ENCODE measurements at regions not wholly inside any gene's neighbourhood (a gene's known extent, or its start where the extent isn't known, plus 50 kb on each side); places are given as distances from the start of the nearest gene placed in this dataset.
A peak's percentile ranks its signal among the peaks of the same experiment; 100 is the strongest.

DNA sequence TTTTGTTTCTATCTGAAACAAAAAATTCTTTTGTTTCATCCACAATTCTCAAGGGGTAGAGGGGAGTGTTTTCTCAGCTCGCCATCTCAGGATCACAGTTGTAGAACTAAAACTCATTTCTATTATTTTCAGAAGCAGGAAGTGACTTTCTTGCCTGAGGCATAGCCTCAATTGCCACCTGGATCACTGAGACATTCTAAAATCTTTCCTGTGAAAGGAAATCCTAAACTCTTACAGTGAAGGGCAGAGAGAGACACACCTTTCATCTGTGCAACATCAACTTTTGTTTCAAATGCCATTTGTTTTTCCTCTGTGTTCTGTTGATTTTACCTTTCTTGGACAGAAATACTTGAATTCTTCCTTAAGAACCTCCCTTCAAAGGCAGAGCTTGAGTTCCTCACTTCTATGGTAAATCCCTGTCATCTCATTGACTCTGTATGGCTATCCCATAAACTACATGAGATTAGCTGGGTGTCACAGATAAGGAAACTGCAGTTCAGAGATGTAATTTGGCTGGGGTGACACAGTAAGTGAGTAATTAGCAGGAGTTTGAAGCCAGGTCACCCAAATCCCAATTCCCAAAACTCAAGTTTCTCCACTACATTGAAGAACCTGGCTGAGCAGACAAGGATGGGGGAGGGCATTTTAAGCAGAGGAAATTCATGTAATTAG is 224.4 kb upstream of the HTR2A start:
- DNase-seq (ENCODE audit: low read depth, low spot score): no peak

DNA sequence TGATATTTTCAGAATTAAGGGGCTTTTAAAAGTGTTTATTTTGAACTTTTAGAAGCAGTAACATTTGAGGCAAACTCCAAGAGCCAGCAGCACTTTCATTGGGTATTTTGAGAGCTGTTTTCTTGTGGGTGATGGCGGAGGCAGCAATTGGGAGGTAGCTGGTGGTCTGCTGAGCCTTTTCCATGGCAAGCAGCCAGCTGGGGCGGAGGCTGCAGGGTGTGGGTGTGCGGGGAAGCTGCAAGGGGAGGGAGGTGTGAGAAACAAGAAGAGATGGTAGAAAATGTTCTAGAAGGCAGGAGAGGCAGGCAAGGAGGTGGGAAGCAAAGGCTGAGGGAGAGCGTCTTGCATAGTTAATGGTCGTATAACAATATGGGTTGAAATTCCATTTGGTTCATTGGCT is 223.4 kb upstream of the HTR2A start:
- no peak for DNase-seq (ENCODE audit: low read depth, low spot score)

DNA sequence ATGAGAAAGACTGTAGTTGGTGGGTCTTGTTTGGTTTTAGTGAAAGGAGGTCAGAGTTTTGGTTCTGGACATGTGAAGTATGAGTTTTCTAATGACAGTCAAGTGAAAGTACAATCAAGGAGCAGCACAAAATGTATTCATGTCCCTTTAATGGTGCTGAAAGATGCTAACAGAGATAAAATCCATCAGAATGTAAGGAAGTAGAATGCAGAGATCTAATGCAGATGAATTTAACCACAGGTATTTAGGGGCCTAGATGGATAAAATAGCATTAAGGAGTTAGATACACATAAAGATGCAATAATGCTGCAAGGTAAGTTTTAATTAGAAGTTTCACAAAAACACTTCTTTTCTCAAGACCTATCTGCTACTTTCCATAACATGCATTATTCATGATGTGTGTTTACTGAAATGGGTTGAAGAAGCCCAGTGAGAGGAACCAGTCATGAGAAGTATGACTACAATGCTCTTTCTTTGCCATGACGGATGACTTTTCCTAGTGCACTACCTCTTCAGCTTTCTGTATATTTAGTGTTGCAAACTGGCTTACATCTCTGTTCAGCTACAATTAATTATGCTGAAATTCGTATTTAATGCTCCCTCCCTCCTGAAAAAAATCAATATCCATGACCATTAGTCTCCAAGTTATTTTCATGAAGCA is 222.9 kb upstream of the HTR2A start:
- no peak for DNase-seq (ENCODE audit: low read depth, low spot score)

DNA sequence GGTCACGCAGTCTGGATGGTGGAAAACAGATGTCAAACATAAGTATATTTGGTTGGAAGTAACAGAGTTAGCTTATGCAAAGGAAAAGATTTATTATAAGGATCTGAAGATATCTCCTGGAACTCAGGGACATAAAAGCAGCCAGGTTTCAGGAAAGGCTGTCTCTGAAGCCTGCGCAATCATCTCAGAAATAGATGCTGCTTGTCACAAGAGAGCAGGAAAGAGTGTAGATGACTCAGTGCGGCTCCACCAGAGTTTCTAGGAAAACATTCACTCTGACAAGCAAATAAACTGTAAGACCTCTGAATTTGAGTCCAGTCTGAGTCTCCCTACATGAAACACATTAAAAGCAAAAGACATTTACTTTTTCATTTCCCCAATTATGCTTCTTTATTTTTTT is 220.4 kb upstream of the HTR2A start:
- peak; percentile 17 for DNase-seq (ENCODE audit: low read depth, low spot score)

DNA sequence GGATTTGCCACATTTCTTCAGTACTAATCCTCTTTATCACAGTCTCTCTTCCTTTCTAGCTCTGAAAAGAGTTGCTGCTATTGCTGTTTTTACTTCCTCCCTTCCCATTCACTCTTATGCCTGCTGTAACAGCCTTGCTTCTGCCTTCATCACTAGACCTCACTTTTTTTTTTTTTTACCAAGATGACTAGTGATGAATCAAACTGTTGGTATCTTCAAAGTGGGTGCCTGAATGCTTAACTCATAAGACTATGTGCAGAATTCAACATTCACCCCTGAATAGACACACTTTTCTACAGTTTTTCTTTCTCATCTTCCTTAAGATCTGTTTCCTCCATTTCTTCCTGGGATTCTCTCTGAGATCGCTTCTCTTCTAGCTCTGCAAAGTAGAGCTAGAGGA is 217.2 kb upstream of the HTR2A start:
- no peak for DNase-seq (ENCODE audit: low read depth, low spot score)

DNA sequence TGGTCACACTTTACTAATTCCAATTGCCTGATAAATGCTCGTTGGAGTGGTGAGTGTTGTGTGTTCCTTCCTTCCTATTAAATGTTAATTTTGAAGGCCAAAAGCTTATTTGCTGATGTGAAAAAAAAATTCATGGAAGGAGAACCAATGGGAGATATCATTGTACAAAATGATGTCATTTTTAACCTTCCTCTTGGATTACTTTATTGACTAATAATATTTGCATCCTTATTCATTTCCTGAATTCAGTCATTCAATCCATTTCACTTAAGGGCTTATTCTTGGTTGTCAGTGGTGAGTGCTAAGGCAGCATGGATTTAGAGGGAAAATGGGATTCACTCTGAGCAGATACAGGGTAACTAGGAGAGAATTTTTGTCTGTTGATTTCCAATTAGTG is 216.0 kb upstream of the HTR2A start:
- no peak for DNase-seq (ENCODE audit: low read depth, low spot score)

DNA sequence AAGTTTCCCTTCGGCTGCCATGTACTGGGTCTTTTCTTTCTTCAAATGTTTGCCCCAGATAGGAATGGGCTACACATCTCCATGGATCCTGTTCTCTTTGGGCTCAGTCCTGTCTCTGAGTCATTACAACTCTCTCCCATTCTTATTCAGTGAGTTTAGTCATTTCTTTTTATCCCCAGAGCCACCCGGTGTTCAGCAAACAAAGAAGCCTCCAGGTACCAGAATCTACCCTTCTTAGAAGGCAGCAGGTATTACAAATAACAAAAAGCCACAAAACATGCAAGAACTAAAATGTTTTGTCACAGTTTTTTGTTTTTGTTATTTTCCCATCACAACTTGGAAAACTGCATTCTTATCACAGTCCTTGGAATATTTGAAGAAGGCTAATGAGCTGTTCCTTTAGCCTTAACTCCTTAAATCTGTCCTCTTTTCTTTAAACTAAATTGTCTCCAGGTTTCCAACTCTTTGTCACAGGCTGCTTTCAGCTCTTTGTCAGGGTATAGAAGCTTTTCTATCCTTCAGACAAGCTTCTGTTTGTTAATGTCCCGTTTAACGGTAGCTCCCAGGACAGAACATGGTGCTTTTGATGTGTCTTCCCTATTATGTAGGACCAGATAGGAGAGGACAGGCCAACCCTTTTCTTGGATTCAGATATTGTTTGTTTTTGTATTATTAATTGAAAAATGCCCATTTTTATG is 215.5 kb upstream of the HTR2A start:
- DNase-seq (ENCODE audit: low read depth, low spot score): no peak

DNA sequence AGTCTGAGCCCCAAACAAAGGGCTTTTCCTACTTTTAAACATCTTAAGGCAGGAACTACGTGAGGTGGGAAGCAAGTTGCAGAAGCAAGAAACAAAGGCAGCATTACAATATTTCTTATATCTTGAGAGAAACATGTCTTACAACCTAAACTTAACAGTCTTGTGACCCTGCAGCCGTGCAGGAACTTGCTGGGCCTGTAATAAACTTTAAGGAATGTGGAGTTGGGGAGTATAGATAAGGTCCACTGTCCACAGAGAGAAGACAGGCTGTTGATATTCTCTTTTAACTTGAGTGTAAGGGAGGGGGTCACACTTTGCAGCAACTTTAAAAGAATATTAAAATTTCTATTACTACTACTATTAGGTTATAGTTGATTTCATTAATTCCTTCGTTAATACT is 214.6 kb upstream of the HTR2A start:
- DNase-seq (ENCODE audit: low read depth, low spot score): no peak

DNA sequence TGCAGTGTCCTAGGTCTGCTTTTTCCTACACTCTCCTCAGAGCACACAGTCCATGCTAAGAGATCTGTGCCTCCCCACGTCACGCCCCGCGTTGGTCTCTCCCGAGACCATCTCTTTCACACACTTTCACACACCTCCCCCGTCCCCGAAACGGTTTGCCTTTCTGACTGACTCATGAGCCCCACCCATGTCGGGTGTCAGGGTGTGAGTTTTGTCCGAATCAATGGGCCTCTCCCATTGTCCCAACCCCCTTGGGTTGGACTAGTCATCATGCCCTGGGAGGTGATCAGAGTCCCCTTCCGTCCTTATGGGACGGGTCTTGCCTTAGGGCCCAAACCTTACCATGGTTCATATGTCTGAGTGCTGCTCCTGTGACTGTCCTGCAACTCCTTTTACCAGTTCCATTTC is 214.0 kb upstream of the HTR2A start:
- DNase-seq (ENCODE audit: low read depth, low spot score): no peak

DNA sequence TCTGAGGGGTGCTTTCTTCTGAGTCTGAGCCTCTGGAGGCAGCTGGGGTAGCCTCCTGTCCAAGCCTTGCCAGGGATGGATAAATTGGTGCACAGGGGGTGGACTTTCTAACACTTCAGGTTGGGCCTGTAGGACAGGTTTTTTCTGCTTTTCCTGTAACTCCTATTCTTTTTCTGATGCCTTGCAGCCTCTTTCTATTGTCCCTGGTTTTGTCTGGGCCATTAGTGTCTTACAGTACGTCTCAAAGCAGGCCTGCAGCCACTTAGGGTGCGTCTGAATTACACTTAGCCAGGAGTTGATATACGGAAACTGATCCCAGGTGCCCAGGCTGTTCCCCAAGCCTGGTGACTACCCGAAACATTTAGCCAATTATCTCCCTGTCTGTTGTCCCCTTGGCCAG is 213.3 kb upstream of the HTR2A start:
- DNase-seq (ENCODE audit: low read depth, low spot score): no peak

DNA sequence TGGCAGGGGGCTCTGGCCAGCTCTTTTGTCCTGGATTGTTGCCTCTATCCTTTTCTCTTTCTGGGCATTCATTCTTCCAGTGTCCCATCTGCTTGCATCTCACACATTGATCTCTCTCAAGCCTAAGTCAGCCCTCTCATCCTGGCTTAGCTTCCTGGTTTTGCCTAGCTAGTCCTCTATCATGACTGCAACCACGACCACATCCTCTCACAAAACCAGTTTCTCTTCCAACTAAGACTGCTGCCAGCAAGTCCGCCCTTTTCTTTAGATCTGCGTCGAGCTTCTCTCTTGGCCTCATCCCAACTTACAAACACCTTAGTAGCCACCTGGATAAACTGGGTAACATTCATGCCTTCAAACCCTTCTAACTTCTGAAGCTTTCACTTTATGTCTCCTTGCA is 212.2 kb upstream of the HTR2A start:
- no peak for DNase-seq (ENCODE audit: low read depth, low spot score)

DNA sequence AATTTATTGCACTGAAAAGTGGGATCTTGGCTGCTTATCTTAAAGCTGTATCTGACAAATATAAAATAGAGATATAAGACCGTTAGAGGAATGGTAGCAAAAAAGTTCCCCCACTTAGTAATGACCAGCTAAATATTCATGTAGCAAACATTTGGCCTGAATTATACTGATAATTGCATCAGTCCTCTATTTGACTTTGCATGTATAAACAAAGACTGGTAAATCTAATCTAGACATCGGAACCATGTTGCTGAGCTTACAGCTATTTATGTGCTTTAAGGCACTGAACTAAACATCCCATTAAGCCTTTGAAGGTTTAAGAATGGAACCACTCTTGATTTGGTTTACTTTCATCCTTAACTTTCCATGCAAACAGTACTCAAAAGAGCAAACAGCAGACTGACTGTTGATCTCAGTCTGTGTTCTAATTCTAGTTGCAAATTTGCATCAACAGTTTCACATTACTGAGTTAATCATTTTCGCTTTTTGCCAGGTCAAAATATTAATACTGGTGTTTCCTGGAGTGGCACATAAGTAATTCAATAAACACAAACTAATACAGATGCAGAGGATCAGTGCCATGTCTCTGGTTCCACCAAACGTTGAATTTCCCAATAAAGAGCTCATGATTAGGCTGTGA is 203.5 kb upstream of the HTR2A start:
- no peak for DNase-seq (ENCODE audit: low read depth, low spot score)

DNA sequence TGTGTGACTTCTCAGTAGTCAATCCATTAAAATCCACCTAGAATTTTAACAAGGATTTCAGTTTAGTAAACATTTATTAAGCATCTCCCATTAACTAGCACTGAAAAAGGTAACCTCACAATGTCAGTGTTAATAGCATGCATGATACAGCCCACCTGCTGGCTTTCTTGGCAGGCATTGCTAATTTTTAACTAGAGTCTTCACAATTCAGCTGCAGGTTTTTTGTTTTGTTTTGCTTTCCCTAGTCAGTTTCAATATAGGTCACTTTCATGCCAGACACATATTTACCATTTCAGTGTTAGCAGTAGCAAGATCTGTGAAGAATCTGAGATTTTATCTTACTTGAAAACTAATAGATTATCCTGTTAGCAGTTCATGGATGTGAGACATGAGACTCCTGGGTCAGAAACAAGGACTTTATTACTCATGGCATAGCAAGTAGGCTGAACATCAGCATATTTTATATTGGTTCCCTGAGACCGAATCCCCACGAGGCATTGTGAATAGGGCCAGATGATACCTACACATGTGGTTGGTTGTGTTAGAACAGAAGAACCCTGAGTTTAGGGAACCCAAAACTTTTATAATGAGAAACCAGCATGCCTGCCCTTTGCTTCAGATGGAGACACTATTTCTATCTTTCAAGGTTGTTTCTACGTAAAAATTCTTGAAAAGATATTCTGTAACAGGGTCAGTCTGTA is 198.0 kb upstream of the HTR2A start:
- no peak for DNase-seq (ENCODE audit: low read depth, low spot score)

DNA sequence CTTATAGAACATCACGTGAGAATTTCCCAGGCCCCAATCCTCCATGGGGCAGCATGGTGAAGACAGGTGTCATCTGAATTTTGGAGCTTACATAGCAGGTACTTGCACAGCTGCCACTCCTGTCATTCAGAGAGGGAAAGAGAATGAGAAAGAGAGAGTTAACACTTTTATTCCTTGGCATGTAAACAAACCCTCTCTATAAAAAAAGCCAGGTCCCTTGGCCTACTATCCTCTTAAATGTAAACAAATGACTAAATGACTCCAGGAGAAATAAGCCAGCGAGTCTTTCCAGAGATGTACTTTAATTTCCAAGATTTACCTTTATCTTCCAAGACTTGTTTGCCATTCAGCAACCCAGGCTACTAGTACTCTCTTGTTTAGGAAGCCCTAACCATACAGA is 195.3 kb upstream of the HTR2A start:
- no peak for DNase-seq (ENCODE audit: low read depth, low spot score)

DNA sequence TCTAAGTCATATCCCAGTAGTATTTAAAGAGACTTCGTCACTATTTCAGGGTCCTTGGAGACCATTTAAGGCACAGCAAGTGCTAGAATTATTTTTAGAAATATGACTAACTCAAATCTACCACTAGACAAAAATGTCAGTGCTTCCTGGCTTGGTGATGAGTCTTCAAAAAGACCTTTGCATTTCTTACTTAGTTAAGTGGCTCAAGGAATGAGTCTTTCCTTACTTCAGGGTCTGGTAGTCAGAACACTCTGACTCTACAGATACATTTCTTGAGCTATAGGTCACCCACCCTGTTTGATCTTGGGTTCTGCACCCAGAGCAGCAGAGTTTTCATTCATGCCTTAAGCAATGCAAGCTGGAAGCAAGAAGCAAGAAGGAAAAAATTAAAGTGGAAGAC is 191.0 kb upstream of the HTR2A start:
- DNase-seq (ENCODE audit: low read depth, low spot score): no peak

DNA sequence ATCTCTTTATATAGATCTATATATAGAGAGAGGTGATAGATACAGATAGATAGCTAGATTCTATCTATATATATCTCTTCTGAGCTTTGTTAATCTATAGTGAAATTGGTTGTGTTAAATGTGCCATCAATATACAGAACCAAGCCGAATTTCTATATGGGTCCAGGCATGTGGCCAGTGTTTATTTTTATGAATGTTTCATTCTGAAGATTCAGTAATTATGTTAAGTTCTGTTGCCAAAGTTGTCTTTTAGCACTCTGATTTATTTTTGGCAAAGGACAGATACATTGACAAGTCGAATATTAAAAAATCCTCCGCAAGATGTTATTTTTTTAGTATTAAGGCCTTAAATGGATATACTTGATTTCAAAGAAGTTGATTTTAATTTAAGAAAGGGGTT is 190.4 kb upstream of the HTR2A start:
- DNase-seq (ENCODE audit: low read depth, low spot score): no peak

DNA sequence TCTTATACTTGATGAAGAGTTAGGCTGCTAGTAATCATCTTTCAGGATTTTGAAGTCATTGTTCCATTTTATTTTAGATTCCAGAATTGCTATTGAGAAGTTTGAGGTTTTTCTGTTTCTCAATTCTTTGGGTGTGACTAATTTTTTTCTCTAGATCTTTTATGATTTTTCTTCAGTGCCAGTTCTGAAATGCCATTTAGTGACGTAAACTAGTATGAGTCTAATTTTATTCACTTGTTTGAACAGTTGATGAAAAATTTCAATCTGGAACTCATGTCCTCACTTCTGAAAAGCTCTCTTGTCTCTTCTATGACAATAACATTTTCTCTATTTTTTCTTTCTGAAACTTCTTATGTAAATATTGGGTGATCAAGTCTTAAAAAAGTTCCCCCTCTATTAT is 188.5 kb upstream of the HTR2A start:
- DNase-seq (ENCODE audit: low read depth, low spot score): no peak

DNA sequence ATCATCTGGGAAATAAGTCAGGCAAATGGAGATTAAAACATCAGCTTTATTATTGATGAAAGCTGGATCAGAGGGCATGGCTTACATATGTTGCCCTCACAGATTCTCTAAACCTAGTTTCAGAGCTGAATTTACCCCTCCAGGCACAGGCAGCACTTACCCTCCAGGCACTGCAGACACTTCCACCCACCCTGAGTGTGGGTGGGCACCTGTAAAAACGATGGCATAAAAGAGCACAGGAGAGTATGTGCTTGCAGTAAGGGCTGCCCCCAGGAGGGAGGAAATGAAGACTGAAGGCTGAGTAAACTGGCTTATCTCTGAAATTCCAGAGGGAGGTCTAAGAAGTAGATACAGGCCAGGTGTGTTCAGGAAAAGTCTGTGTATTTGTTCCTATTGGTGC is 185.0 kb upstream of the HTR2A start:
- DNase-seq (ENCODE audit: low read depth, low spot score): no peak

DNA sequence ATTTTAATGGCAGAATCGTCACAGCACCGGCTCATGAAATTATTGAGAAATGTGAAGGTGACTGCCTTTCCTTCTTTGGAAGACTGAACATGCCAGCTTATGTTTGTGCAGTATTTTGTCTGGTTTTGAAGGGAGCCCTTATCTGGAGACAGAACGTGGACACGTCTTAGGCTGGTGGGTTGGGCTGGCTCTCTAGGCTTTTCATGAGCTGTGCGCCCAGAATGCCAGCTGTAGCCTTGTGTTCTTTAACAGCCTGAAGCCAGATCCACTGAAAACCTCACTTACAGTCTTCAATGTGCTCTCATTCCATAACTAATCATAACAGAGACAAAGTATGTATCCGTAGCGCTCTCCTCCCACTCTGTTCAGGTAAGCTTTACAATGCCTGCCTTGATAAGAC is 184.4 kb upstream of the HTR2A start:
- no peak for DNase-seq (ENCODE audit: low read depth, low spot score)

DNA sequence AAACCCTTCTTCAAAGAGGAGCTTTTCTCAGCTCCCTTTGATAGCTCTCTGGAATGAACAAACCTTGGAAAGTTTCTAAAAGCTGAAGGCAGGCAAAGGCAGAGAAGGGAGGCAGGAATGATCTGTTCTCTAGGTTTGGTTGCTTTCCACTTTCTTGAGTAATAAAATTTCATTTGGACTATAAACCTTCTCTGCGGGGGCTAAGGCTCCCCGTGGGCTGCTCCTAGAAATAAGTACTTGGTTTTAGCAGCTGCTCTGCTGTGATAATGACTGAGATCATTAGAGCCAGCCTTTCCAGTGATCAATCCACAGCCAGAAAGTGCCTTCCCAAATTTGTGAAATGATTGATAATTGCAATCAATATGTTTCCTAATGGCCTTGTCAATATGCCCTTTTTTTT is 183.8 kb upstream of the HTR2A start:
- no peak for DNase-seq (ENCODE audit: low read depth, low spot score)

DNA sequence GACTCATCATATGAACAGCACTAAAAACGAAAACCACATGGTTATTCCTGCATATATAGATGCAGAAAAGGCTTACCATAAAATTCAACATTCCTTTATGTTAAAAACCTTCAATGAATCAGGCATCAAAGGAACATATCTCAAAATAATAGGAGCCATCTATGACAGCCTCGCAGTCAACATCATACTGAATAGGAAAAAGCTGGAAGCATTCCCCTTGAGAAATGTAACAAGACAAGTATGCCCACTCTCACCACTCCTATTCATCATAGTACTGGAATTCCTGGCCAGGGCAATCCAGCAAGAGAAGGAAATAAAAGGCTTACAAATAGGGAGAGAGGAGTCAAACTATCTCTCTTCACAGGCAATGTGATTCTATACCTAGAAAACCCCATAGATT is 179.6 kb upstream of the HTR2A start:
- DNase-seq (ENCODE audit: low read depth, low spot score): no peak

DNA sequence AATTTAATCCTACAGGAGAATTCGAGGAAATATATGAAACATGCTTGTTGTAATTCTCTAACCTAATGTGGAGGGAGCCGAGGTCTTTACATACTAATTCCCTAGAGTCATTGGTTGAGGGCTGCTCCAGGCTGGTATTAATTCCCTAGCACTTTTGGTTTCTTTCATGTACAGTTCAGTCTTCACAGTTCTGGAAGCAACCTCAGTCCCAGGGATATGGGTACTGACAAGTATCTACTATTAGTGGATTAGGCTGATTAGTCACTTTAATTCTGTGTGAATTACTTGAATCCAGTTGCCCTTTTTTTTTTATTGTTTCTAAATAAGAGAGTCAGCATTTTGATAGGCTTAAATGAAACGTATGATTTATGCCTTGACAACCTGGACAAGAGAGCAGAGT is 172.3 kb upstream of the HTR2A start:
- no peak for DNase-seq (ENCODE audit: low read depth, low spot score)

Data from brain pericyte (primary cell).